ENCODE measurements at regions not wholly inside any gene's neighbourhood (a gene's known extent, or its start where the extent isn't known, plus 50 kb on each side); places are given as distances from the start of the nearest gene placed in this dataset.
A peak's percentile ranks its signal among the peaks of the same experiment; 100 is the strongest.
"Not testable (repeated sequence)": the region's sequence is repeated elsewhere in the genome, so short reads cannot be mapped to it uniquely, and the experiment has no call there.

- DNase-seq (ENCODE audit: low read depth in 1 of 2, low spot score in 1 of 2), result no peak
Observed at GRCh38 chr17:14446825-14447224, 145.9 kb downstream of the HS3ST3B1 start.

- DNase-seq (ENCODE audit: low read depth in 1 of 2, low spot score in 1 of 2), result no peak
Observed at GRCh38 chr17:14444915-14445314, 144.0 kb downstream of the HS3ST3B1 start.

DNA sequence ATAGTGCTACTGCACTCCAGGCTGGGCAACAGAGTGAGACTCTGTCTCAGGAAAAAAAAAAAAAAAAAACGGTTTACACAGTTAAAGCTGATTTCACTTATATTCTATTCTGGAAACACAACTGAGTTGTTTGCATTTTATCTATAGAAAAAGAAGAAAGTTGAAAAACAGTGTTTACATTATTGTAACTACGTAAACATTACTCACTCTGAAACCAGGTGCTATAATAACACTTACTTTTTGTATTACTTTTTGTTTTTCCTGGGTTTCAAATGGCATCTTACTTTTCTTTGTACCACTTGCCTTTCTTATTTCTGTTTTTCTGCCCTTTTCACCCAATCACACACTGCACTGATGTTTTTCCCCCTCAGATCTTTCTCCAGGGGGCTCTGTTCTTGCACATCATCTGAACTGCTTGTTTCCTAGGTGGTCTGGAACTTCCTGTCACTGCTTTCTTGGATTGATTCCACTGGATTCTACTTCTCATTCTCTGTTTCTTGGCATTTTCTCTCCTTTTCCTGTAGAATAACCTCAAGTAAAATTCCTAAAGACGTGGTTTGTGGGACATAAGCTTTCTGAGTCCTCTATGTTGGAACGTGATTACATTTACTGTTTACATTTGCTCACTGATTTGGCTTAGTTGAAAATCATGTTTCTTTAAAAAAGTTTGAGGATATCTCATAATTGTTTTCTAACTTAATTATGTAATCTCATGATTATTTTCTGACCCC lies 142.1 kb downstream of the HS3ST3B1 start:
- DNase-seq (ENCODE audit: low read depth in 1 of 2, low spot score in 1 of 2), result no peak

GRCh38 chr17:14437176-14437575 lies 136.3 kb downstream of the HS3ST3B1 start:
- no peak for DNase-seq (ENCODE audit: low read depth in 1 of 2, low spot score in 1 of 2)

DNA sequence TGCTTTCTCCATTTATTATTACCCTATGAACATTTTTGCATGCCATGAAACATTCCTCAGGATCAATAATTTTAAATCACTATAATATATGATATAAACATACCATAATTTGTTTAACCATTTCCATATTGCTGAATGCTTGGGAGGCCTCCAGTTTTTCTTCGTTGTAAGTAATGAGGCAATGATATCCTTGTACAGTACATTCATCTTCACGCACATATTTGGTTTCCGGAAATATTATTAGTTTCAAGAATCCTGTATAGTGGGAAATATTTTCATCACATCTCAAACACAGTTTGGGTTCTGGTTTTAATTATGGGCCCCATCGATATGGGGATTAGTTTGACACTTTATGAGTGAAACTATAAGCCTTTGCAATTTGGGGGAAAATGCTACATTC lies 135.4 kb downstream of the HS3ST3B1 start:
- no peak for DNase-seq (ENCODE audit: low read depth in 1 of 2, low spot score in 1 of 2)

DNA sequence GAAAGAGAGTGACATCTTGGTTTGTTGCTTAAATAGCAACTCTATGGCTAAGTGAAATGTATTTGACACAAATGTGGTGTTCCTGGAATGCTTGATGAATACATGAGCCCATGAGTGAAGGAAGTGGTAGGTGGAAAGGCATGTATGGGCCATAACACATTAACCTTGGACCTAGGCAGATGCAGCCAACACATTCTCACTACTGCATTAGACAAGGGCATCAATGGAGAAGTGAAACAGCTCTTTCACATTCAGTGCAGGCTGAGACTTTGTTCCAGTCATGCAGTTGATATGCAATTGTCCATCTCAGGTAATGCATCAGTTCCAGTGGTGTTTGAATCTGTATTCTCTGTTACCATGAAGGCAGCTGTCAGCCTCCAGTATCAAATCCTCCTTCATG lies 133.6 kb downstream of the HS3ST3B1 start:
- no peak for DNase-seq (ENCODE audit: low read depth in 1 of 2, low spot score in 1 of 2)

DNA sequence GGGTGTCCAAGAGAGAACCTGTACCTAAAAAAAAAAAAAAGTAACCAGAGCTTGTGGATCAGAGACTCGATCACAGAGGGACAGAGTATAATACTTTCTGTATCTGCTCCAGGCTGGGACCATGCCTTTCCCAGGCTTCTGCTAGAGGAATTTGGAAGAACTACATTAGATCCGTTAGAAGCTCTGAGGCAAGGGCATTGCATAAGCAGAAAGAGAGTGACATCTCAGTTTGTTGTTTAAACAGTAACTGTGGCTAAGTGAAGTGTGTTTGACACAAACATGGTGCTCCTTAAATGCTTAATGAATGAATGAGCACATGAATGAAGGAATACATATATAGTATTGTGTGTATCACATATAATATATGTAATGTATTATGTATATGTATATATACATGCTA lies 131.2 kb downstream of the HS3ST3B1 start:
- no peak for DNase-seq (ENCODE audit: low read depth in 1 of 2, low spot score in 1 of 2)

DNA sequence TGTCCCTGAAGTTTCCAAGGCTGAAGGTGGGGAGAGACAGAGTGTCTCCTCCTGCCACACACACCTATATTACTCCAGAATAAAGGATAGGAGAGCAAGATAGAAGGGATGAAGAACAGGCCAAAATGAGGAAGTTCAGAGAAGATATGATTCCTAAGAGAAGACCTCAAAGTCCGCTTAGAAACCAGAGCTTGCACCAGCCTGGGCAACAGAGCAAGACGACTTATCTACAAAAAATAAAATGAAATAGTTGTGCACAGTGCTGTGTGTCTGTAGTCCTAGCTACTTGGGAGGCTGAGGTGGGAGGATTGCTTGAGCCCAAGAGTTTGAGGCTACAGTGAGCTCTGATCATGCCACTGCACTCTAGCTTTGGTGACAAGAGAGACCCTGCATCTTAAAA lies 128.2 kb downstream of the HS3ST3B1 start:
- no peak for DNase-seq (ENCODE audit: low read depth in 1 of 2, low spot score in 1 of 2)

- no peak for DNase-seq (ENCODE audit: low read depth in 1 of 2, low spot score in 1 of 2)
Observed at GRCh38 chr17:14428648-14429029, 127.8 kb downstream of the HS3ST3B1 start.

DNA sequence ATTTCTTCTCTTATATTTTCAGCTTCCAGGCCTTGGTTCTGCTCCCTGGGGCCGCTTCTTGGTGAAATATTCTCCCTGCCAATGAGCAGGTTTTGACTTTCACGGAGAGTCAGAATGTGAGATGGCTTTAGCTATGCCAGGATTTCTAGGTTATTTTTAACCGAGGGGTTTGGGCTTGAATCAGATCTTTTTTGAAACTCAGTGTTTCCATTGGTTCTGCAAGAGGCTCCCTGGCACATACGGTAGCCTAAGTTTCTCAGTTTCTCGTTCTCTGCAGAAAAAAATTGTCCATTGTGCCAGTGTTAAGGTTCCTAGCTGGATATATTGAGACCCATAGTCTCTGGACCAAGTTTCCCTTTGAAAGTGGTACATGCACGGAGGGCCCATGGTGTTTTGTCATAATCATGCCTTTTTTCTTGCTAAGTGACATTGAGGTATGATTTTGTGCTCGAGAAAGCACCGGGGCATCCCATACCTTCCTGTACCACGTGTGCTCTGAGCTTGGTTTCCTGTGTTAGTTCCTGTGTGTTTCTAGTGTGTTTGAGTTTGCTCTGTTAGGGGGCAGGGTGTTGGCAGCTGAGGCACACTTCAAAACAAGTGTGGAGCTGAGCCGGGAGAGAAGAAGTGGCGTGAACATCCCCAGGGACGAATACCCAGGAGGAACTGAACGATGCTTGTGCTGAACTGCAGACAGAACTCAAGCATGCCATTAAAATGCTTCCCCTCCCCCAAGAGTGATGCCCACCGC lies 127.2 kb downstream of the HS3ST3B1 start:
- DNase-seq (ENCODE audit: low read depth in 1 of 2, low spot score in 1 of 2), result peak; percentile 4 to 21

DNA sequence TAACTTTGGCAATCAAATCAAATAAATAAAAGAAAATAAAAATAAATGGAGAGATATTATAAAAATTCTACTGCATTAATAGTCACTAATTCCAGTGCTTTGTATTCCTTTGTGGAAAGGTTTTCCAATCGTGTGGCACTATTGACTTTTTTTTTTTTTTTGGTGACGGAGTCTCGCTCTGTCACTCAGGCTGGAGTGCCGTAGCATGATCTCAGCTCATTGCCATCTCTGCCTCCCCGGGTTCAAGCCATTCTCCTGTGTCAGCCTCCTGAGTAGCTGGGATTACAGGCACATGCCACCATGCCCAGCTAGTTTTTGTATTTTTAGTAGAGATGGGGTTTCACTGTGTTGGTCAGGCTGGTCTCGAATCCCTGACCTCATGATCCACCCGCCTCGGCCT lies 122.3 kb downstream of the HS3ST3B1 start:
- DNase-seq (ENCODE audit: low read depth in 1 of 2, low spot score in 1 of 2), result not testable (repeated sequence)

- DNase-seq (ENCODE audit: low read depth in 1 of 2, low spot score in 1 of 2), result no peak
Observed at GRCh38 chr17:14417336-14417735, 116.5 kb downstream of the HS3ST3B1 start.

GRCh38 chr17:14409292-14409691 lies 108.4 kb downstream of the HS3ST3B1 start:
- DNase-seq (ENCODE audit: low read depth in 1 of 2, low spot score in 1 of 2), result no peak

- no peak for DNase-seq (ENCODE audit: low read depth in 1 of 2, low spot score in 1 of 2)
Observed at GRCh38 chr17:14407541-14407940, 106.7 kb downstream of the HS3ST3B1 start.

DNA sequence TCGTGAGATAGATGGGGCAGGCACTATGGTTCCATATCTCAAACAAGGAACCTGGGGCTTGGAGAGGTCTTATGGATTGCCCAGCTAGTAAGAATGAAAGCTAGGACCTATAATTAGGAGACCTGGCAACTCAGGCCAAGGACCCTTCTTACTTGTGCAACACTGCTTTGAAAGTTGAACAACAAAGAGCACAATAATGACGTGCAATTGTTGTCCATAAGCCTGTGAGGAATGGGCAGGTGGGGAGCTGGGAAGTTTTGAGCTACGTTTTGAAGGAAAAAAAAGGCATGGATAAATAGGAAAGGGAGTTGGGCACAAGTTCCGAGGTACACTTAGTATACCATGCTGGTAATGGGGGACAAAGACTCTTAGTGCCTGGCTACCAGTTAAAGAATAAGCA lies 104.3 kb downstream of the HS3ST3B1 start:
- DNase-seq (ENCODE audit: low read depth in 1 of 2, low spot score in 1 of 2), result no peak
